GM21447 (cell line): ENCODE measurements at regions not wholly inside any gene's neighbourhood (a gene's known extent, or its start where the extent isn't known, plus 50 kb on each side); places are given as distances from the start of the nearest gene placed in this dataset.
A peak's percentile ranks its signal among the peaks of the same experiment; 100 is the strongest.

Experiments
- ATAC-seq: cut with Tn5 transposase; IDR thresholded peaks from one replicate; pipeline ENCODE4 v1.9.1; 2021; ENCODE audit not compliant: unreplicated experiment

GRCh38 chrX:66328950-66329596 is 165.0 kb downstream of the HEPH start:
- no peak for ATAC-seq

DNA sequence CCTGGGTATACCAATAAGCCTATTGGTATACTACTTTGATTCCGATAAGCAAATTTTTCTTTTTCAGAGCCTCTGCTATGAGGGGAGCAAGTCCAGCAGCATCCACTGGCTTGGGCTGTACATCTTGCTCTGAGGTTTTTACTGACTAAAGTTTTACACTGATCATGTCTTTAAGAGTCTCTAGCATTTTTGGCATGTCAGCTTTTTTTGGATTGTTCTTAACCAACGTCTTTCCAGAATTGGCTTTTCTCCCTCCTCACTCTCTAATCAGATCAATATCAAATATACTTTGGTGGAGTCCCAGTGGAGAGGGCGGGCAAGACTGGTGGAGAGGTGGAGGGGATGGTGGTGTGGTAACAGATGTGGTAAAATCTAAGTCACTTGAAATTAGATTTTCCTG is 196.8 kb downstream of the HEPH start:
- ATAC-seq = no peak

DNA sequence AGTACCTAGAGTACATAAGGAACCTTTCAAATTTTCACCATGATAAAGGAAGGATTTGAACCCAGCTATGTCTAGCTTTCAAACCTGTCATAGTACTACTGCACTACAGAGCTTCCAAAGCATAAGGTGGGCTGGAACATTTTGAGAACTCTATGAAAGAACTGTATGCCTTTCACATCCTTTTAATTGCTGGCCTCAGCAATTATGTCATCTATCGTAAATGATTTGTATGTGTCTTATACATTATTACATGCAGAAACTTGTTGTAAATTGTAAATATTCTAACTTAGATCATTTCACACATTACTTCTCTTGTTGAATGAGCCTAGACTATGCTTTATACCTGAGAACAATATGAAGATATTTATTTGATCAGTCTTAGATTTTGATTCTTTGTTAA is 220.7 kb downstream of the HEPH start:
- ATAC-seq = no peak

GRCh38 chrX:66399273-66399672 is 235.2 kb downstream of the HEPH start:
- no peak for ATAC-seq

- no peak for ATAC-seq
Measured at GRCh38 chrX:66402165-66402564, 236.7 kb downstream of the EDA2R start.

GRCh38 chrX:66408507-66408906 is 230.4 kb downstream of the EDA2R start:
- ATAC-seq = peak; percentile 63

- ATAC-seq = no peak
Measured at GRCh38 chrX:66410806-66411205, 228.1 kb downstream of the EDA2R start.
